Tibial nerve (tissue), 3 donors: ENCODE measurements at regions not wholly inside any gene's neighbourhood (a gene's known extent, or its start where the extent isn't known, plus 50 kb on each side); places are given as distances from the start of the nearest gene placed in this dataset.

ENCODE experiments used
- CTCF ChIP-seq, 5 experiments: fragments of 200-600 bp in 3 of 5; fragments of 450-650 bp in 2 of 5; sonication (generic) in 3 of 5; IDR thresholded peaks; one replicate each; pipeline ENCODE4 v1.5.1; 2016 to 2019; ENCODE audit warnings: antibody characterized with exemption in 5 of 5, mild to moderate bottlenecking in 3 of 5, moderate library complexity in 2 of 5
- POLR2A ChIP-seq, 2 donors: fragments of 450-650 bp; IDR thresholded peaks; one replicate each; pipeline ENCODE4 v1.6.1; 2017; ENCODE audit warnings: antibody characterized with exemption in 2 of 2, mild to moderate bottlenecking in 2 of 2, moderate library complexity in 2 of 2

- TF ChIP-seq CTCF (IDR thresholded peaks at IDR 0.05) (peak in 1 of 5 experiments; percentile 27), POLR2A (IDR thresholded peaks at IDR 0.05) (no peak)
Observed at GRCh38 chr5:62791059-62791458, 212.4 kb downstream of the LRRC70 start.
